SW 1271 (cell line): ENCODE measurements at regions not wholly inside any gene's neighbourhood (a gene's known extent, or its start where the extent isn't known, plus 50 kb on each side); places are given as distances from the start of the nearest gene placed in this dataset.
A peak's percentile ranks its signal among the peaks of the same experiment; 100 is the strongest.

Experiments
- DNase-seq, 2 experiments: peaks; one replicate each; lab custom pipeline; 2025; lab: John Stamatoyannopoulos, UW

GRCh38 chr10:47143473-47143872, 156.5 kb upstream of the GDF10 start:
- DNase-seq = no peak

DNA sequence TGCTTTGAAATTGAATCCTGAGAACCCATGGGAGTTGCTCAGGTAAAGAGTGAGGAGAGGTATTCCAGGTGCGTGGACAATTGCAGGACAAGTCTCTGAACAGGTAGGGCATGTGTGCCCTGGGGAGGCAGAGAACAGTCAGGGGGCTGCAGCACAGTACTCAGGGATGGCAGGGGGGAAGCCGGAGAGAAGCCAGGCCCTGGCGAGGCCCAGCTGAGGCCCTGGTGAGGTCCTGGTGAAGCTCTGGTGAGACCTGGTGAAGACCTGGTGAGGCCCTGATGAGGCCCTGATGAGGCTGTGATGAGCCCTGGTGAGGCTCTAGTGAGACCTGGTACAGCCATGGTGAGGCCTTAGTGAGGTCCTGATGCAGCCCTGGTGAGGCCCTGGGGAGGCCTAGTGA, 155.5 kb upstream of the GDF10 start:
- DNase-seq = no peak

GRCh38 chr10:47145290-47145934, 154.6 kb upstream of the GDF10 start:
- DNase-seq = no peak

- DNase-seq = no peak
Measured at GRCh38 chr10:47146572-47146971, 153.4 kb upstream of the GDF10 start.

- no peak for DNase-seq
Measured at GRCh38 chr10:47147186-47147585, 152.8 kb upstream of the GDF10 start.

- no peak for DNase-seq
Measured at GRCh38 chr10:47150581-47150980, 149.4 kb upstream of the GDF10 start.

DNA sequence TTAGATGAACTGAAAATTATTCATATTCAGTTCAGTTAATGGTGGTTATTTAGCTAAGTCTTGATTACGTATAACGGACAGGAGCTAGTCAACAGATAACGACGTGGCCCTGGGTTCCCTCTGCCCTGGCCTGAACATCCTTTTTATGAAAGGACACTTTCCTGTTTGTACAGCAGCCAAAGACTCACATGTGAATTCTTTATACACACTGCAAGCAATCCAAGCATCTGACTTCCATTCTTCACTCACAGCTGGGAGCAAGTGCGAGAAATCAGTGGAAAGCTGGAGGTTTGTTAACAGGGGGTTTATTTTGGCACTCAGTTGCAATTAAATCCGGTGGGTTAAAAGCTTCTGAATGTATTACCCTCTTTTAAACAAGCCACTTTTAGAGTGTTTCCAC, 148.1 kb upstream of the GDF10 start:
- DNase-seq = no peak

DNA sequence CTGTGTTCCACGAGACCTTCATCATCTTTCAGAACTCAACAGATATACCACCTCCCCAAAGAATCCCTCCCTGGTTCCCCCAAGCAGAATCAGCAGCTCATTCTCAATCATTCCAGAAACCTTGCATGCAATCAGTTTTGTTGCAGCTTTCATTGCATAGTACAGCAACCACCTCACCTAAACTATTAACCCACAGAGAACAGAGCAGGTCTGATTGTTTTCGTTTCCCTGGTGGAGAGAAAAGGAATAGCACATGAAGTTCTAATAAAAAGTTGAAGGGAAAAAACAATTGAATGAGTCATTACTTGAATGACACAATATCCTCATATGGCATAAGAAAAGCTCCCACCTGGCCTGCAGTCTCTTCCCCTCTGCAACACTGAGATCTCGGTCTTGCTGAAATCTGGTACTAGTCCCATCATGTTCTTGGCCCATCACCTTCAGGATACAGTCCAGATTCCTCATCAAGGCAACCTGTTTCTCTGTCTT, 147.1 kb upstream of the GDF10 start:
- peak in 1 of 2 experiments; percentile 28 for DNase-seq

DNA sequence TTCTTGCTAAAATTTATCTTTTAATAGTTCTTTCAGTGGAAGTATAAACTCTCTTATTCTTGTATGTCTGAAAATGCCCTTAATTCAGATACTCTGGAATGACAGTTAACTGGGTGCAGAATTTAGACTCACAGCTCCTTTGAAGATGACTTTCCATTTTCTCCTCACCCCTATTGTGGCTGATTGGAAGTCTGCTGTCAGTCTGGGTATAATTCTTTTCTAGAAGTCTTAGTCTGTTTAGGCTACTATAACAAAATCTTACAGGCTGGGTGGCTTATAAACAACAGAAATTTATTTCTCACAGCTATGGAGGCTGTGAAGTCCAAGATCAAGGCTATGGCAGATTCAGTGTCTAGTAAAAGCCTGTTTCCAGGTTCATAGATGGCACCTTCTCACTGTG, 145.2 kb upstream of the GDF10 start:
- DNase-seq = no peak

GRCh38 chr10:47156873-47157272, 143.1 kb upstream of the GDF10 start:
- DNase-seq = no peak

GRCh38 chr10:47158116-47159071, 141.6 kb upstream of the GDF10 start:
- DNase-seq = no peak

- no peak for DNase-seq
Measured at GRCh38 chr10:47159361-47160260, 140.4 kb upstream of the GDF10 start.

DNA sequence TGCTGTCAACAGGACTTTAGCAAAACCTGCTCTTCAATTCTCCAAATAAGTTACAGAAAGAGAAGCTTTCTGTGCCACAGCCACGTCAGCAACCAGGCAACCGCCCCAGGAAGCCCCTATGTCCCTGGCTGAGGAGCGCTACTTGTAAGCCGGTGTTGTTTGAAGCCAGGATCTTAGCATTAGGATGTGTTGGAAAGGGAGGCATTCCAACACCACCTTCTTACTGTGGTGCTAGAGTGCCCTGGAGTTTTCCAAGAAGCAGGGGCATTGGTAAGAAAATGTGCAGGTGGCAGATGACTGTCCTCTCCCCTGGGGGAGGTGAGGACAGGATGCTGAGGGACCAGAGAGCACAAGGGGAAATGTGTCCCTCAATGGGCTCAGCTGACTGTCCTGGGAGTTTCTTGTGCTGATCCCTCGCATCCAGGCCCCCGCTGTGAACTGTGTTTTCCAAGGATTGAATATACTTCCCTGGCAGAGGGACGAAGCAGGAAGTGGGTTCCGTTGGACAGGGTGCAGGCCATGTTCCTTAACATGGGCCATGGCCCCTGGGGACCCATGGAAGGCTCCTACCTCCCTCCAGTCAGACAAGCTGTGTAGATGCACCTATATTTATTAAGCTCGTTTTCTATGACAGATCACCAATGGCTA, 139.6 kb upstream of the GDF10 start:
- DNase-seq = no peak

GRCh38 chr10:47160967-47161366, 139.0 kb upstream of the GDF10 start:
- DNase-seq = no peak

DNA sequence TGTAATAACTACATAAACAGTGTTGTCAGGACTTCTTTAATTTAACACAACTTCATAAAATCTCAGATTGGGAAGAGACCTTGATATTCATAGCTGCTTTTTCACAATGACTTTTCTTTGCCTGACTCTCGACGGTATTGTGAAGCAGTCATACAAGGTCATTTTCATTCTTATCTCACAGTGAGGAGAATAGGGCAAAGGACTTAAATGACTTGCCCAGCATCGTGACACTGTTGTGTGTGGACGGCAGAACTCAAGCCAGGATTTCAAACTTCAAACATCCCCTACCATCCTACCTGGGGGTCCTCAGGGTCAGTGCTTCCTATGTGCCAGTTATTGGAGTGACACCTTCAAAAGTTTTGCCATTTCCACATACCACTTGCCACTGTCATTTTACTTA, 138.5 kb upstream of the GDF10 start:
- DNase-seq = no peak

DNA sequence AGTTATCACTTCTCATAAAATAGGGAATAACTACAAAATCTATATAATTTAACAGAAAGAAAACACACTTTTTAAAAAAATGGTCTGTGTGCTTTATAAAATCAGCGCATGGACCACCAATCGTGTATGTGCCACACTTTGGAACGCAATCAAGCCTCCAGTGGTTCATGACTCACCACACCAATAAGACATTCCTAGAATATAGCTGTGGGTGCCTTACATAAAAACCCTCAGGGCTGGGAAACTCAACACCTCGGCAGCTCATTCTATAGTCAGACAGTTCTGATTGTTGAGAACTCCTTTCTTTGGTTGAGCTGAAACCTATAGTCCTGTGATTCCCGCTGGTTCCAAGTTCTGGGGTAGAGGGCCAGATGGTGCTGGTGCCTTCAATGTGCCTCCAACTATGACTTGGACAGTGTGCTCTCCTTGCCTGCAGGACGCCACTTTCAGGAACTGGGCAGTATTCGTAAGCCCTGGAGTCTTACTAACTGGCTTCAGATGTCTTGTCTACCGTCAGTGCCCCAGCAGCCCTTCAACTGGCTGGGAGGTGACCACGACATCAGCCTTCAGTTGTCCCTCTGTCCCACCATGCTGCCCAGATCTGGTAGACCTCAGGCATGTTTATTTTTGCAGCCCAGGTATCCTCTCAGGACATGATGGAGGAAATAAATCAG, 135.7 kb upstream of the GDF10 start:
- DNase-seq = no peak

DNA sequence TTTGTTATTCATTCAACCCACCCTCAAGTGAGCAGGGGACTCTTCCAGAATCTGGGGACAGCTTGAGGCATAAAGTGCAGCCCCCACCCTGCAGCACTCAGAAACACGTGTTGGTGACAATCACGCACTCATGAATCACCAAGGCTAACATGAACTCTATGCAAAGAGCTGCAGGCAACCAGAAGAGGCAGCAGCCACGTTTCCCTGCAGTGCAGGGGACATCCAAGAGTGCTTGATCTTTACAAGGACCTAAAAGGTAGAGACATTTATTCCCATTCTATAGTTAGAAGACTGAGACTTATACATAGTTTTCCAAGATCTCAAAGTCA, 135.2 kb upstream of the GDF10 start:
- no peak for DNase-seq

GRCh38 chr10:47165168-47165710, 134.8 kb upstream of the GDF10 start:
- no peak for DNase-seq

GRCh38 chr10:47165711-47166404, 134.1 kb upstream of the GDF10 start:
- DNase-seq = no peak

GRCh38 chr10:47166405-47166777, 133.6 kb upstream of the GDF10 start:
- DNase-seq = no peak
